Neural cell (in vitro differentiated cells): ENCODE measurements at regions not wholly inside any gene's neighbourhood (a gene's known extent, or its start where the extent isn't known, plus 50 kb on each side); places are given as distances from the start of the nearest gene placed in this dataset.

Source experiments
- H2AFZ ChIP-seq: fragments of 200-600, 300-800 bp; sonication (generic), shearing (Covaris generic); 2 replicates; pipeline ENCODE4 v1.6.0; 2014; ENCODE audit warnings: low read depth, mild to moderate bottlenecking, antibody characterized with exemption, low read length, moderate library complexity
- H3F3A ChIP-seq: fragments of 200-600 bp; shearing (Covaris generic); 2 replicates; pipeline ENCODE4 v1.6.1; 2016; ENCODE audit warnings: mild to moderate bottlenecking, moderate library complexity, mixed read lengths, antibody characterized with exemption, low read length; ENCODE audit not compliant: insufficient read depth, poor library complexity, severe bottlenecking
- H3K27ac ChIP-seq: fragments of 200-600, 300-800 bp; sonication (generic), shearing (Covaris generic); 2 replicates; pipeline ENCODE4 v1.5.1; 2014; ENCODE audit warnings: mild to moderate bottlenecking, low read length, moderate library complexity
- H3K27me3 ChIP-seq: fragments of 300-800, 200-600 bp; sonication (generic), shearing (Covaris generic); 2 replicates; pipeline ENCODE4 v1.6.0; 2014; ENCODE audit warnings: mild to moderate bottlenecking, low read depth, low read length, moderate library complexity; ENCODE audit not compliant: insufficient read depth
- H3K36me3 ChIP-seq: fragments of 300-800, 200-600 bp; sonication (generic), shearing (Covaris generic); 2 replicates; pipeline ENCODE4 v1.5.1; 2014; ENCODE audit warnings: mild to moderate bottlenecking, antibody characterized with exemption, low read length, moderate library complexity; ENCODE audit not compliant: insufficient read depth
- H3K4me2 ChIP-seq: fragments of 300-800, 200-600 bp; sonication (generic), shearing (Covaris generic); 2 replicates; pipeline ENCODE4 v1.6.0; 2014; ENCODE audit warnings: mild to moderate bottlenecking, low read length
- H3K4me3 ChIP-seq: fragments of 300-800, 200-600 bp; sonication (generic), shearing (Covaris generic); 2 replicates; pipeline ENCODE4 v1.5.1; 2014; ENCODE audit warnings: mild to moderate bottlenecking, low read length, moderate library complexity
- H3K79me2 ChIP-seq: fragments of 200-600 bp; shearing (Covaris generic); replicated peaks from 2 replicates; pipeline ENCODE4 v1.6.0; 2014; ENCODE audit warnings: mild to moderate bottlenecking, low read length, moderate library complexity; ENCODE audit not compliant: insufficient read depth
- H3K9ac ChIP-seq: fragments of 300-800, 200-600 bp; sonication (generic), shearing (Covaris generic); 2 replicates; pipeline ENCODE4 v1.6.1; 2016; ENCODE audit warnings: mild to moderate bottlenecking, low read length, mixed read lengths
- H3K9me2 ChIP-seq: fragments of 200-600 bp; shearing (Covaris generic); 2 replicates; pipeline ENCODE4 v1.6.1; 2016; ENCODE audit warnings: mild to moderate bottlenecking, low read length, mixed read lengths; ENCODE audit not compliant: insufficient read depth
- H3K9me3 ChIP-seq: fragments of 200-600, 300-800 bp; sonication (generic), shearing (Covaris generic); 2 replicates; pipeline ENCODE4 v1.6.1; 2016; ENCODE audit warnings: mild to moderate bottlenecking, mixed run types, low read length, moderate library complexity, mixed read lengths
- H4K20me1 ChIP-seq: fragments of 200-600 bp; shearing (Covaris generic); 2 replicates; pipeline ENCODE4 v1.6.1; 2016; ENCODE audit warnings: mild to moderate bottlenecking, mixed run types; ENCODE audit not compliant: insufficient read depth
- EP300 ChIP-seq: fragments of 450-650 bp; conservative IDR thresholded peaks from 2 replicates; pipeline ENCODE4 v1.6.1; 2014; ENCODE audit warnings: antibody characterized with exemption, mild to moderate bottlenecking, moderate library complexity; ENCODE audit not compliant: poor library complexity, severe bottlenecking
- EZH2 ChIP-seq: fragments of 200-600, 300-800 bp; shearing (Covaris generic), sonication (generic); IDR thresholded peaks from 2 replicates; pipeline ENCODE4 v1.6.1; 2014; ENCODE audit warnings: antibody characterized with exemption, low read length, borderline replicate concordance, mild to moderate bottlenecking; ENCODE audit not compliant: insufficient read depth, poor library complexity, severe bottlenecking
- MXI1 ChIP-seq: fragments of 450-650 bp; conservative IDR thresholded peaks from 2 replicates; pipeline ENCODE4 v1.6.1; 2014; ENCODE audit warnings: antibody characterized with exemption, mild to moderate bottlenecking; ENCODE audit not compliant: poor library complexity, severe bottlenecking
- POLR2AphosphoS5 ChIP-seq: IDR thresholded peaks from 2 replicates; pipeline ENCODE4 v1.6.1; 2012
- RAD21 ChIP-seq: fragments of 450-650 bp; conservative IDR thresholded peaks from 2 replicates; pipeline ENCODE4 v1.6.1; 2014; ENCODE audit warnings: antibody characterized with exemption, mild to moderate bottlenecking, moderate library complexity
- SMC3 ChIP-seq: fragments of 450-650 bp; conservative IDR thresholded peaks from 2 replicates; pipeline ENCODE4 v1.6.1; 2014; ENCODE audit warnings: antibody characterized with exemption, mild to moderate bottlenecking, moderate library complexity; ENCODE audit not compliant: poor library complexity
- TAF1 ChIP-seq: IDR thresholded peaks from 2 replicates; pipeline ENCODE4 v1.6.1; 2012; ENCODE audit warnings: low read depth
- TF ChIP-seq, protein P1 (sequence below): IDR thresholded peaks from 2 replicates; pipeline ENCODE4 v1.6.1; 2012; ENCODE audit warnings: borderline replicate concordance
- TF ChIP-seq, protein P2 (sequence below): fragments of 450-650 bp; IDR thresholded peaks from 2 replicates; pipeline ENCODE4 v1.5.1; 2014; ENCODE audit warnings: antibody characterized with exemption, mild to moderate bottlenecking, moderate library complexity; ENCODE audit not compliant: poor library complexity, severe bottlenecking

- H3K9ac ChIP-seq, result no peak overlapping the region
- no peak overlapping the region for H3K27ac ChIP-seq
- H3K79me2 ChIP-seq, result no peaks in the 10 kb centered on the region
These were observed 402.0 kb upstream of the NRG3 start for GRCh38 chr10:81472927-81473470.

DNA sequence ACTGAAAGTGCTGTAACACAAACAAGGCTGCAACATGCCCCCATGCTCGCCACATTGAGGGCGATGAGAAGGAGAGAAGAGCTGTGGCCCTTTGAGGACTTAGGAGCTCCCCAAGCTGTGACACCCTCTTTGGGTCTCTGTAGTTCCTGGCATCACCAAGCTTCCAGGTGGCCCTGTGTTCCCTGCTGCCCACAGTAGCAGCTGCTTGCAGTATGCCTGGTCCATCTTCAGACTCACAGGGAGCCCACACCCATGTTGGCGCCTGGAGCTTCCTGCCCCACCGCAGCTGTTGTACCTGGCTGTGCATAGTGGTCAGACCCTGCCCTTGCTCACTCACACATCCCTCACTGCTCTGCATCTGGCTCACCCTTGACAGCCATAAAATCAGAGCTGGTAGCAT lies 401.2 kb upstream of the NRG3 start:
- no peaks in the 10 kb centered on the region for H3K36me3 ChIP-seq
- no peak overlapping the region for H3K27ac ChIP-seq
- H3K4me3 ChIP-seq, result no peak overlapping the region
- TF ChIP-seq EP300, result no peak
- no peak for TF ChIP-seq SMC3
- no peak for TF ChIP-seq TAF1
- TF ChIP-seq, protein P1, sequence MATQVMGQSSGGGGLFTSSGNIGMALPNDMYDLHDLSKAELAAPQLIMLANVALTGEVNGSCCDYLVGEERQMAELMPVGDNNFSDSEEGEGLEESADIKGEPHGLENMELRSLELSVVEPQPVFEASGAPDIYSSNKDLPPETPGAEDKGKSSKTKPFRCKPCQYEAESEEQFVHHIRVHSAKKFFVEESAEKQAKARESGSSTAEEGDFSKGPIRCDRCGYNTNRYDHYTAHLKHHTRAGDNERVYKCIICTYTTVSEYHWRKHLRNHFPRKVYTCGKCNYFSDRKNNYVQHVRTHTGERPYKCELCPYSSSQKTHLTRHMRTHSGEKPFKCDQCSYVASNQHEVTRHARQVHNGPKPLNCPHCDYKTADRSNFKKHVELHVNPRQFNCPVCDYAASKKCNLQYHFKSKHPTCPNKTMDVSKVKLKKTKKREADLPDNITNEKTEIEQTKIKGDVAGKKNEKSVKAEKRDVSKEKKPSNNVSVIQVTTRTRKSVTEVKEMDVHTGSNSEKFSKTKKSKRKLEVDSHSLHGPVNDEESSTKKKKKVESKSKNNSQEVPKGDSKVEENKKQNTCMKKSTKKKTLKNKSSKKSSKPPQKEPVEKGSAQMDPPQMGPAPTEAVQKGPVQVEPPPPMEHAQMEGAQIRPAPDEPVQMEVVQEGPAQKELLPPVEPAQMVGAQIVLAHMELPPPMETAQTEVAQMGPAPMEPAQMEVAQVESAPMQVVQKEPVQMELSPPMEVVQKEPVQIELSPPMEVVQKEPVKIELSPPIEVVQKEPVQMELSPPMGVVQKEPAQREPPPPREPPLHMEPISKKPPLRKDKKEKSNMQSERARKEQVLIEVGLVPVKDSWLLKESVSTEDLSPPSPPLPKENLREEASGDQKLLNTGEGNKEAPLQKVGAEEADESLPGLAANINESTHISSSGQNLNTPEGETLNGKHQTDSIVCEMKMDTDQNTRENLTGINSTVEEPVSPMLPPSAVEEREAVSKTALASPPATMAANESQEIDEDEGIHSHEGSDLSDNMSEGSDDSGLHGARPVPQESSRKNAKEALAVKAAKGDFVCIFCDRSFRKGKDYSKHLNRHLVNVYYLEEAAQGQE, result no peak
- no peak for TF ChIP-seq RAD21
- H3K79me2 ChIP-seq, result no peaks in the 10 kb centered on the region
- no peaks in the 10 kb centered on the region for H3K9me3 ChIP-seq
- H3F3A ChIP-seq, result no peaks in the 10 kb centered on the region
- no peaks in the 10 kb centered on the region for H3K27me3 ChIP-seq
- H3K4me2 ChIP-seq, result no peak overlapping the region
- no peaks in the 10 kb centered on the region for H4K20me1 ChIP-seq
- no peaks in the 10 kb centered on the region for H3K9me2 ChIP-seq
- H3K9ac ChIP-seq, result no peak overlapping the region
- no peak overlapping the region for H2AFZ ChIP-seq

More at GRCh38 chr10:81472927-81473470, 402.0 kb upstream of the NRG3 start:
- H3K9me3 ChIP-seq, result no peaks in the 10 kb centered on the region
- H3K36me3 ChIP-seq, result no peaks in the 10 kb centered on the region
- H3F3A ChIP-seq, result no peaks in the 10 kb centered on the region
- H2AFZ ChIP-seq, result no peak overlapping the region
- TF ChIP-seq, protein P2, sequence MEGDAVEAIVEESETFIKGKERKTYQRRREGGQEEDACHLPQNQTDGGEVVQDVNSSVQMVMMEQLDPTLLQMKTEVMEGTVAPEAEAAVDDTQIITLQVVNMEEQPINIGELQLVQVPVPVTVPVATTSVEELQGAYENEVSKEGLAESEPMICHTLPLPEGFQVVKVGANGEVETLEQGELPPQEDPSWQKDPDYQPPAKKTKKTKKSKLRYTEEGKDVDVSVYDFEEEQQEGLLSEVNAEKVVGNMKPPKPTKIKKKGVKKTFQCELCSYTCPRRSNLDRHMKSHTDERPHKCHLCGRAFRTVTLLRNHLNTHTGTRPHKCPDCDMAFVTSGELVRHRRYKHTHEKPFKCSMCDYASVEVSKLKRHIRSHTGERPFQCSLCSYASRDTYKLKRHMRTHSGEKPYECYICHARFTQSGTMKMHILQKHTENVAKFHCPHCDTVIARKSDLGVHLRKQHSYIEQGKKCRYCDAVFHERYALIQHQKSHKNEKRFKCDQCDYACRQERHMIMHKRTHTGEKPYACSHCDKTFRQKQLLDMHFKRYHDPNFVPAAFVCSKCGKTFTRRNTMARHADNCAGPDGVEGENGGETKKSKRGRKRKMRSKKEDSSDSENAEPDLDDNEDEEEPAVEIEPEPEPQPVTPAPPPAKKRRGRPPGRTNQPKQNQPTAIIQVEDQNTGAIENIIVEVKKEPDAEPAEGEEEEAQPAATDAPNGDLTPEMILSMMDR, result no peak
- no peak for TF ChIP-seq EP300
- TF ChIP-seq TAF1, result no peak
- TF ChIP-seq, protein P1, result no peak
- TF ChIP-seq MXI1, result no peak
- TF ChIP-seq POLR2AphosphoS5, result no peak
- TF ChIP-seq RAD21, result no peak
- no peak for TF ChIP-seq SMC3
- no peak for TF ChIP-seq EZH2
- no peak overlapping the region for H3K4me2 ChIP-seq
- H3K9me2 ChIP-seq, result no peaks in the 10 kb centered on the region
- no peaks in the 10 kb centered on the region for H4K20me1 ChIP-seq
- H3K4me3 ChIP-seq, result no peak overlapping the region
- H3K27me3 ChIP-seq, result no peaks in the 10 kb centered on the region
